Epithelial cell of esophagus (primary cell): ENCODE measurements at regions not wholly inside any gene's neighbourhood (a gene's known extent, or its start where the extent isn't known, plus 50 kb on each side); places are given as distances from the start of the nearest gene placed in this dataset.

Experiments used
- DNase-seq: peaks from one replicate; pipeline ENCODE4 v3.0.0; 2010; ENCODE audit warnings: low read depth
- H3K4me3 ChIP-seq: 2 replicates; pipeline ENCODE4 v1.5.1; 2011; ENCODE audit warnings: mild to moderate bottlenecking, low read length, control low read depth
- TF ChIP-seq, protein P1 (sequence below): IDR thresholded peaks from 2 replicates; pipeline ENCODE4 v1.5.1; 2011; ENCODE audit warnings: low read depth, mild to moderate bottlenecking, low read length, control low read depth, inconsistent platforms; ENCODE audit not compliant: insufficient read depth; ENCODE audit errors: missing control alignments

DNA sequence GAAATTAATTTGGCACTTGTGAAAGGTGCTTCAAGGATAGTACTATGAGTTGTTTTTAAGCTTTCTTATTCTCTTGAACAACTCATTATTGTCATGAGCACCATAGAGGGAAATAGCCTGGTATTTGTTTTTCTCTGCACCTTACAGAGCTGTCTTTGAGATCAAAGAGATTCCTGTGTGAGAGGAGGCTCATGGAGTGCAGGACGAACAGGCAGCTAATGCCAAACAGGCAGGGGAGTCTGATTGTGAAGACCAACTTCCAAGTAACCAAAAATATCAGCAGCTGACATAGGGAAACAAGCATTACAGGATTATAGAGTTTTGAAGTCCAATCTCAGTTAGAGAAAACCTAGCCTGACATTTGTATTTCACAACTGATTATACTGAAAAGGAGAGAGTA, 110.6 kb upstream of the TENT5A start:
- no peak for DNase-seq
- TF ChIP-seq, protein P1, sequence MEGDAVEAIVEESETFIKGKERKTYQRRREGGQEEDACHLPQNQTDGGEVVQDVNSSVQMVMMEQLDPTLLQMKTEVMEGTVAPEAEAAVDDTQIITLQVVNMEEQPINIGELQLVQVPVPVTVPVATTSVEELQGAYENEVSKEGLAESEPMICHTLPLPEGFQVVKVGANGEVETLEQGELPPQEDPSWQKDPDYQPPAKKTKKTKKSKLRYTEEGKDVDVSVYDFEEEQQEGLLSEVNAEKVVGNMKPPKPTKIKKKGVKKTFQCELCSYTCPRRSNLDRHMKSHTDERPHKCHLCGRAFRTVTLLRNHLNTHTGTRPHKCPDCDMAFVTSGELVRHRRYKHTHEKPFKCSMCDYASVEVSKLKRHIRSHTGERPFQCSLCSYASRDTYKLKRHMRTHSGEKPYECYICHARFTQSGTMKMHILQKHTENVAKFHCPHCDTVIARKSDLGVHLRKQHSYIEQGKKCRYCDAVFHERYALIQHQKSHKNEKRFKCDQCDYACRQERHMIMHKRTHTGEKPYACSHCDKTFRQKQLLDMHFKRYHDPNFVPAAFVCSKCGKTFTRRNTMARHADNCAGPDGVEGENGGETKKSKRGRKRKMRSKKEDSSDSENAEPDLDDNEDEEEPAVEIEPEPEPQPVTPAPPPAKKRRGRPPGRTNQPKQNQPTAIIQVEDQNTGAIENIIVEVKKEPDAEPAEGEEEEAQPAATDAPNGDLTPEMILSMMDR = no peak

DNA sequence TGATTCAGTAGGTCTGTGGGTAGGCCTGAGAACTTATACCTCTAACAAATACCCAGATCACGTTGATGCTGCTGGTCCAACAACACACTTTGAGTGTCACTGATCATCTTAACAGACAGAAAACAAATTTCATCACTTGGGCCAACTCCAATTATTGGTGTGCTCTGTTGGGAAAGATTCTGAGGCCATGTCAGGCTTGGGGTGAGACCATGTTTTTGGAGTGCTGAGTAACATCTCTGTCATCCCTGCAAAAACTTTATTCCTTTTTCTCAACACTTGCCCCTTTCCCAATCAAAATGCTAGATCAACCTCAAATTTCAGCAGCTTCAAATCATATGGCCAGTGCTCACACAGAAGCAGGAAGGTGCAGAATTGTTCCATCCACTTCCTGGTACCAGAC, 108.8 kb upstream of the TENT5A start:
- no peak for DNase-seq

More for the DNA sequence above, 110.6 kb upstream of the TENT5A start:
- no peak overlapping the region for H3K4me3 ChIP-seq

DNA sequence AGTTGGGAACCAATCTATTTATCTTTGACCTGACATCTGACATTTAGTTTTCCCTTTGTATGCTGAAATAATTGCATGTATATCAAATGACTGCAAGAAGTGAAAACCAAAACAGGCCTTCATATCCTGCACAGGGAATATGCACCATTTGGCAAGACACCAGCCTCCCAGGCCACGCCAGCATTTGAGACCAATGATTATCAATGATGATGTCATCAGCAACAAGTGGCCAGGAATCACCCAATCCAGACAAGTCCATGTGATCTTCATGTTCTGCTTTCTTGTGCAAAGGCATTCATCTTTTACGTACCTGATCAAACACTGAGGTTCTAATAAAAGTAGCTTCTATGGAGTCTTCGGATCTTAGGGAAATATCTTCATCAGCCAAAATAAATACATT, 107.4 kb upstream of the TENT5A start:
- no peak overlapping the region for H3K4me3 ChIP-seq
- DNase-seq = no peak
- TF ChIP-seq, protein P1 = no peak

More for the DNA sequence above, 108.8 kb upstream of the TENT5A start:
- H3K4me3 ChIP-seq = no peak overlapping the region
- TF ChIP-seq, protein P1 = no peak

DNA sequence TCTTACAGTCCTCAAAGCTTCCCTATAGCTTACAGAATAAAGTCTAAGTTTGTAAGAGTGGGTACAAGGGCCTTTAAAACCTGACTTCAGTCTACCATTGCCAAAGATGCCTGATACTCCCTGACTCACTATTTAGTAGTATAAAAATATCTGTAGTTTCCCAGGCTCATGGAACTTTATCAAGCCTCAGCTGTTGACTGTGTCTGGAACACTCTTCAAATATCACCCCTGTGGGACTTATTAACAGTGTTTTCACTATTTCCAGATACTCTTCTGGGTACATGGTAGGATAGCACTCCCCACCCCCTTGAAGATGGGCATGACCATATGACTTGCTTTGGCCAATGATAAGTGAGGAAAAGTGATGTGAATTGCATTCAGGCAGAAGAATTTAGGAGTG, 105.3 kb upstream of the TENT5A start:
- TF ChIP-seq, protein P1 = no peak
- no peak overlapping the region for H3K4me3 ChIP-seq
- DNase-seq = no peak

DNA sequence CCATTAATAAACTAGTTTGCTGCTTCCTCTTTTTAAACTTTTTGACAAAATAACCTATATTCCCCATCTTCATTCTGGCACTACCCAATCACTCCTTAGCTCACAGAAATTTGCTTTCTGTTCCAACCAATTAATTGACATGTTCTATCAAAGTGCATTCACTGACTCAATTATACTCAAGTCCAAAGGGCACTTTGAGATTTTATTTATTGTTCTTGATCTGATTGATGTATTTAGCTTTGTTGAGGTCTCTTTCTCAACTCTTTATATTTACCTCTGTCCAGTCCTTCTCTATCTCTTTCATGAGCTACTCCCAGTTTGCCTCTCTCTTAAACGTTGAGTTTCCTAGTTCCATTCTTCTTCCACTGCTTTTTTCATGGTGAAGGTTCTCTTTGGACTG, 104.4 kb upstream of the TENT5A start:
- TF ChIP-seq, protein P1 = no peak
- no peak for DNase-seq
- no peak overlapping the region for H3K4me3 ChIP-seq

DNA sequence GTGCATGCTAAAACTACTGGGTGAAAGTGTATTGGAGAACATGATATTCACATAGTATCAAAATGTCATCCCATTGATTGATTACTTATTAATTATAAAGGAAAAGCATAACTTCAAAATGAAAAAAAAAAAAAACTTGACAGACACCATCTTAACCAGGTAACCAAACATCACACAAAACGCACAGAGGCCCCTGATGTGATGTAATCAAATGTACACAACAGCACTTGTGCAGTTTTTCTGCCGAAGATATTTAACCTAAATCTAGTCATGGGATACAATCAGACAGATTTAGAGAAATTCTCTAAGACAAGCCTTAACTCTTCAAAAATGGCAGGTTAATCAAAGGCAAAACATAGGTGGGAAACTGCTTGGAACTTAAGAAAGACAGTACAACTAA, 102.0 kb upstream of the TENT5A start:
- TF ChIP-seq, protein P1 = no peak
- DNase-seq = no peak
- H3K4me3 ChIP-seq = no peak overlapping the region

DNA sequence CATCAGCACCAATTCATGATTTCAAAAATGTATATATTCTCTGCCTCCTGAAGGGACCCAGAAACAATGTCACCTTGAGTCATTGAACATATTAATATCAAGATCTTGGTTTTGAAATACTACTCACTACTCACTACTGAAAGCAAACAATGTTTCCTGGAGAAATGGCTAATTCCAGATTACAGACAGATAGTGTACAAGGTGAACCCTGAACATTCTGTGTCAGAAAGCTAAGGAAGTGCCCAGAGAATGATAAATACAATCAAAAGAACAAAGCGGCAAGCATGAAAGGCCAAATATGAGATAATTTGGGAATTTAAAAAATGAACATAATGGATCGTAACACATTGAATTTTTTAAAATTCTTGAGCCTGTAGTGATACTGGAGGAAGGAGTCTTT, 101.5 kb upstream of the TENT5A start:
- DNase-seq = no peak
- TF ChIP-seq, protein P1 = no peak
- H3K4me3 ChIP-seq = no peak overlapping the region
